ENCODE measurements at regions not wholly inside any gene's neighbourhood (a gene's known extent, or its start where the extent isn't known, plus 50 kb on each side); places are given as distances from the start of the nearest gene placed in this dataset.

- TF ChIP-seq POLR2AphosphoS5 (IDR thresholded peaks at IDR 0.05; ENCODE audit: low read depth, low read length) (no peak), POLR2A (IDR thresholded peaks at IDR 0.05; ENCODE audit: low read depth, low read length) (no peak)
These were observed 240.1 kb downstream of the STIM2 start for GRCh38 chr4:27100713-27101112.
